ENCODE measurements at regions not wholly inside any gene's neighbourhood (a gene's known extent, or its start where the extent isn't known, plus 50 kb on each side); places are given as distances from the start of the nearest gene placed in this dataset.

- no peak for DNase-seq (ENCODE audit: low read depth)
- no peak for TF ChIP-seq CTCF (IDR thresholded peaks at IDR 0.05; ENCODE audit: insufficient read depth, low read depth, low read length)
- no peak overlapping the region for H3K4me3 ChIP-seq (ENCODE audit: low read depth, low read length)
These were observed 321.0 kb downstream of the RPS6KC1 start for GRCh38 chr1:213371847-213372619.

GRCh38 chr1:213374369-213374768, 323.3 kb downstream of the RPS6KC1 start:
- H3K4me3 ChIP-seq (ENCODE audit: low read depth, low read length) = no peak overlapping the region
- peak; percentile 43 for DNase-seq (ENCODE audit: low read depth)
- TF ChIP-seq CTCF (IDR thresholded peaks at IDR 0.05; ENCODE audit: insufficient read depth, low read depth, low read length) = peak; percentile 89

- no peak for TF ChIP-seq CTCF (IDR thresholded peaks at IDR 0.05; ENCODE audit: insufficient read depth, low read depth, low read length)
- no peak overlapping the region for H3K4me3 ChIP-seq (ENCODE audit: low read depth, low read length)
- no peak for DNase-seq (ENCODE audit: low read depth)
These were observed 324.0 kb downstream of the RPS6KC1 start for GRCh38 chr1:213375002-213375401.

- TF ChIP-seq CTCF (IDR thresholded peaks at IDR 0.05; ENCODE audit: insufficient read depth, low read depth, low read length) = no peak
- H3K4me3 ChIP-seq (ENCODE audit: low read depth, low read length) = no peak overlapping the region
- no peak for DNase-seq (ENCODE audit: low read depth)
These were observed 325.9 kb downstream of the RPS6KC1 start for GRCh38 chr1:213376862-213377372.

- no peak for DNase-seq (ENCODE audit: low read depth)
- H3K4me3 ChIP-seq (ENCODE audit: low read depth, low read length) = no peak overlapping the region
- no peak for TF ChIP-seq CTCF (IDR thresholded peaks at IDR 0.05; ENCODE audit: insufficient read depth, low read depth, low read length)
These were observed 329.8 kb downstream of the RPS6KC1 start for GRCh38 chr1:213380865-213381264.

- DNase-seq (ENCODE audit: low read depth) = no peak
- no peak for TF ChIP-seq CTCF (IDR thresholded peaks at IDR 0.05; ENCODE audit: insufficient read depth, low read depth, low read length)
- H3K4me3 ChIP-seq (ENCODE audit: low read depth, low read length) = no peak overlapping the region
These were observed 330.6 kb downstream of the RPS6KC1 start for GRCh38 chr1:213381572-213382084.
